ENCODE measurements at regions not wholly inside any gene's neighbourhood (a gene's known extent, or its start where the extent isn't known, plus 50 kb on each side); places are given as distances from the start of the nearest gene placed in this dataset.

GRCh38 chr1:225712391-225712790 is 59.5 kb upstream of the ENAH start:
- 85% methylated on average over 4 of the region's 4 CpGs for WGBS (ENCODE audit: low lambda C conversion rate)

GRCh38 chr1:225713281-225713680 is 60.4 kb upstream of the ENAH start:
- Histone ChIP-seq H3K79me2 (ENCODE audit: insufficient read depth, low read length) (no peaks in the 10 kb centered on the region), H3K9ac (ENCODE audit: insufficient read depth, low read depth, low read length) (no peak overlapping the region), H3K9me3 (ENCODE audit: low read length) (no peaks in the 10 kb centered on the region), H2AFZ (ENCODE audit: low read length) (no peak overlapping the region), H4K20me1 (ENCODE audit: insufficient read depth, low read length) (no peaks in the 10 kb centered on the region), H3K4me2 (ENCODE audit: low read depth, low read length) (no peak overlapping the region), H3K27ac (ENCODE audit: extremely low read length, insufficient read depth, low read length) (no peak overlapping the region), H3K4me1 (ENCODE audit: insufficient read depth, low read length) (peaks cover 45% of the 10 kb centered on the region), H3K4me3 (replicated peaks in 1 of 3; ENCODE audit: insufficient read depth in 1 of 3, low read depth in 2 of 3, low read length in 3 of 3) (no peak overlapping the region), H3K27me3 (ENCODE audit: control insufficient read depth in 1 of 2, insufficient read depth in 2 of 2, low read length in 2 of 2) (no peaks in the 10 kb centered on the region), H3K36me3 (replicated peaks in 1 of 2; ENCODE audit: control insufficient read depth in 1 of 2, insufficient read depth in 2 of 2, low read length in 2 of 2) (no peaks in the 10 kb centered on the region)
- 61% methylated on average over 8 of the region's 8 CpGs for WGBS (ENCODE audit: low lambda C conversion rate)
- no TSS peak for BruUV-seq (replicated peaks)
- ChIA-PET POLR2A (no interaction called here), CTCF (ENCODE audit: low intra/inter-chr PET ratio, low total read pairs) (no interaction called here)
- in situ Hi-C loops (cut with HindIII; ENCODE audit: extremely low pct_ligation_motif_present, low pct_unique_long_range_greater_than_20kb) (no loop called here), intact Hi-C loops (cut with micrococcal nuclease; ENCODE audit: unreplicated experiment) (no loop called here)
- DNase-seq (ENCODE audit: low spot score) (peak; percentile 18), FAIRE-seq (no peak), ATAC-seq (no peak)
- TF ChIP-seq ZFP91 (CRISPR knock-in tag; IDR thresholded peaks at IDR 0.05; ENCODE audit: borderline replicate concordance) (no peak), SNAPC4 (CRISPR knock-in tag; IDR thresholded peaks at IDR 0.05) (no peak), DNMT1 (CRISPR knock-in tag; IDR thresholded peaks at IDR 0.05) (no peak), EHMT2 (IDR thresholded peaks at IDR 0.05; ENCODE audit: borderline replicate concordance, low read depth, low read length) (no peak), ZGPAT (CRISPR knock-in tag; IDR thresholded peaks at IDR 0.05) (no peak), BRCA1 (CRISPR knock-in tag; IDR thresholded peaks at IDR 0.05) (no peak)

More at GRCh38 chr1:225712391-225712790, 59.5 kb upstream of the ENAH start:
- H3K4me3 ChIP-seq (replicated peaks in 1 of 3; ENCODE audit: insufficient read depth in 1 of 3, low read depth in 2 of 3, low read length in 3 of 3) = no peak overlapping the region
- no peak overlapping the region for H3K4me2 ChIP-seq (ENCODE audit: low read depth, low read length)
- in situ Hi-C loops (cut with HindIII; ENCODE audit: extremely low pct_ligation_motif_present, low pct_unique_long_range_greater_than_20kb) = no loop called here
- ATAC-seq = no peak
- H3K9me3 ChIP-seq (ENCODE audit: low read length) = no peaks in the 10 kb centered on the region
- H3K27me3 ChIP-seq (ENCODE audit: control insufficient read depth in 1 of 2, insufficient read depth in 2 of 2, low read length in 2 of 2) = no peaks in the 10 kb centered on the region
- intact Hi-C loops (cut with micrococcal nuclease; ENCODE audit: unreplicated experiment) = no loop called here
- no peak for TF ChIP-seq IRF1 (CRISPR knock-in tag; IDR thresholded peaks at IDR 0.05; ENCODE audit: low read depth)
- peak; percentile 38 for TF ChIP-seq HNRNPK (IDR thresholded peaks at IDR 0.05; ENCODE audit: low read depth, low read length, poor library complexity, severe bottlenecking)
- H3K9ac ChIP-seq (ENCODE audit: insufficient read depth, low read depth, low read length) = no peak overlapping the region
- no peaks in the 10 kb centered on the region for H3K79me2 ChIP-seq (ENCODE audit: insufficient read depth, low read length)
- DNase-seq (ENCODE audit: low spot score) = no peak
- H2AFZ ChIP-seq (ENCODE audit: low read length) = no peak overlapping the region
- CTCF ChIA-PET (ENCODE audit: low intra/inter-chr PET ratio, low total read pairs) = no interaction called here
- no peak for FAIRE-seq
- H3K4me1 ChIP-seq (ENCODE audit: insufficient read depth, low read length) = peaks cover 39% of the 10 kb centered on the region
- POLR2A ChIA-PET = no interaction called here
- H3K27ac ChIP-seq (ENCODE audit: extremely low read length, insufficient read depth, low read length) = no peak overlapping the region
- H4K20me1 ChIP-seq (ENCODE audit: insufficient read depth, low read length) = no peaks in the 10 kb centered on the region
- no TSS peak for BruUV-seq (replicated peaks)
- no peaks in the 10 kb centered on the region for H3K36me3 ChIP-seq (replicated peaks in 1 of 2; ENCODE audit: control insufficient read depth in 1 of 2, insufficient read depth in 2 of 2, low read length in 2 of 2)

All from HepG2 (cell line).